ENCODE measurements at regions not wholly inside any gene's neighbourhood (a gene's known extent, or its start where the extent isn't known, plus 50 kb on each side); places are given as distances from the start of the nearest gene placed in this dataset.

DNA sequence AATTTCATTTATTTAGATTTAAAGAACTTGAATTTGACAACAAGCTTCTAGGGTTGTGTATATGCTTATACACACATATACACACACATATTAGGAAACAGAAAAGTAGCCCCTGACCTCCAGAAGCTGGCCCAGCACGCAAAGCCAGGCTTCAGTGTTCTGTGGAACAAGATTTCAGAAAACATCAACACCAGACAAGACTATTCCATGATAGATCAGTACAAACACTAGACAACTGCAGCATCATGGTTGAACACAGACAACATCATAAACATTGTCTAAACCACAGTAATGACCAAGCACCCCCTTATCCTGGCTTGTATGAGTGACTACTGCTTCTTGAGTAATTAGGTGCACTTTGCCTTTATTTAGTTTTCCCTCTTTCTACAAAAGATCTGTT lies 457.6 kb downstream of the TMEM182 start:
- Mint-ChIP-seq H3K36me3 (no peaks in the 10 kb centered on the region), H3K4me1 (ENCODE audit: unreplicated experiment) (no peaks in the 10 kb centered on the region), H3K27ac (no peak overlapping the region), H3K9me3 (no peaks in the 10 kb centered on the region), H3K27me3 (peaks cover 3% of the 10 kb centered on the region), H3K4me3 (no peak overlapping the region)
- TF ChIP-seq, protein P1, sequence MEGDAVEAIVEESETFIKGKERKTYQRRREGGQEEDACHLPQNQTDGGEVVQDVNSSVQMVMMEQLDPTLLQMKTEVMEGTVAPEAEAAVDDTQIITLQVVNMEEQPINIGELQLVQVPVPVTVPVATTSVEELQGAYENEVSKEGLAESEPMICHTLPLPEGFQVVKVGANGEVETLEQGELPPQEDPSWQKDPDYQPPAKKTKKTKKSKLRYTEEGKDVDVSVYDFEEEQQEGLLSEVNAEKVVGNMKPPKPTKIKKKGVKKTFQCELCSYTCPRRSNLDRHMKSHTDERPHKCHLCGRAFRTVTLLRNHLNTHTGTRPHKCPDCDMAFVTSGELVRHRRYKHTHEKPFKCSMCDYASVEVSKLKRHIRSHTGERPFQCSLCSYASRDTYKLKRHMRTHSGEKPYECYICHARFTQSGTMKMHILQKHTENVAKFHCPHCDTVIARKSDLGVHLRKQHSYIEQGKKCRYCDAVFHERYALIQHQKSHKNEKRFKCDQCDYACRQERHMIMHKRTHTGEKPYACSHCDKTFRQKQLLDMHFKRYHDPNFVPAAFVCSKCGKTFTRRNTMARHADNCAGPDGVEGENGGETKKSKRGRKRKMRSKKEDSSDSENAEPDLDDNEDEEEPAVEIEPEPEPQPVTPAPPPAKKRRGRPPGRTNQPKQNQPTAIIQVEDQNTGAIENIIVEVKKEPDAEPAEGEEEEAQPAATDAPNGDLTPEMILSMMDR (conservative IDR thresholded peaks at IDR 0.05) = no peak
- no peak for DNase-seq (ENCODE audit: extremely low spot score, unreplicated experiment)

DNA sequence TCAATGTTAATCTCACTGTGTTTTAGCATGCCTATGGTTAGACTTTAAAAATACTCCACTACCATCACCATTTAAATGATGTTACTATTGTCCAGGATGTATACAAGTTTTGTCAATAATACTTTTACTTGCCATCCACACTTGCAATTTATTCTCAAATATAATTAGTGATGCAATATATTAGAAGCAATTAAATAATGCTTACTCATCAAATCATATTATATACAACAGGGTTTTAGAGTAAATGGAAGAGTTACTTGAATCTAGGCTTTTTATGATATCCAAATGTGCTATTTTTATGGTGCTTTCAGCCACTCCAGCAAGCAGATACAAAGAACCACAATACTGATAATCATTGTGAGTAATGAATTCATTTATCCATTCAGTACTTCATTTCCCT lies 461.1 kb downstream of the TMEM182 start:
- Mint-ChIP-seq H3K27ac (no peak overlapping the region), H3K27me3 (peaks cover 3% of the 10 kb centered on the region), H3K4me1 (ENCODE audit: unreplicated experiment) (no peaks in the 10 kb centered on the region), H3K9me3 (no peaks in the 10 kb centered on the region), H3K36me3 (no peaks in the 10 kb centered on the region), H3K4me3 (no peak overlapping the region)
- DNase-seq (ENCODE audit: extremely low spot score, unreplicated experiment) = no peak
- TF ChIP-seq, protein P1 (conservative IDR thresholded peaks at IDR 0.05) = no peak

DNA sequence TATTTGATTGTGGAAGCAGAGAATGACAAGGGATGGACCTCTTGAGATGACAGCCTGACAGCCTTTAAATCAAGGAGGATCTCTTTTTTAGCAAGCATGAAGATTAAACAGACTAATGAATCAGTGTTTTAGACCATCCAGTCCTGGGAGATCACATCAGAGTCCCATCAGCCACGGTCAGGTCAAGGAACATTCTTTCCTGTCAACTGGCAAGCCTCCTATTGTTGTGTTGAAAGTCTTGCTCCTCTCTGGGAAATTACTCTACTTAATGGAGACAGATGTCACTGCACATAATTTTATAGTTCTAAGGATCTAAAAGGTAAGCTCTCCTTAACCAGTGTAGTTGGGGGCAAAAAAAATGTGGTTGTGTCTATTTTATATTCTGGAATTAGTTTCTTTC lies 469.0 kb downstream of the TMEM182 start:
- H3K4me3 Mint-ChIP-seq = no peak overlapping the region
- no peaks in the 10 kb centered on the region for H3K36me3 Mint-ChIP-seq
- TF ChIP-seq, protein P1 (conservative IDR thresholded peaks at IDR 0.05) = no peak
- no peaks in the 10 kb centered on the region for H3K4me1 Mint-ChIP-seq (ENCODE audit: unreplicated experiment)
- no peak for DNase-seq (ENCODE audit: extremely low spot score, unreplicated experiment)
- no peaks in the 10 kb centered on the region for H3K9me3 Mint-ChIP-seq
- no peaks in the 10 kb centered on the region for H3K27me3 Mint-ChIP-seq
- no peak overlapping the region for H3K27ac Mint-ChIP-seq

DNA sequence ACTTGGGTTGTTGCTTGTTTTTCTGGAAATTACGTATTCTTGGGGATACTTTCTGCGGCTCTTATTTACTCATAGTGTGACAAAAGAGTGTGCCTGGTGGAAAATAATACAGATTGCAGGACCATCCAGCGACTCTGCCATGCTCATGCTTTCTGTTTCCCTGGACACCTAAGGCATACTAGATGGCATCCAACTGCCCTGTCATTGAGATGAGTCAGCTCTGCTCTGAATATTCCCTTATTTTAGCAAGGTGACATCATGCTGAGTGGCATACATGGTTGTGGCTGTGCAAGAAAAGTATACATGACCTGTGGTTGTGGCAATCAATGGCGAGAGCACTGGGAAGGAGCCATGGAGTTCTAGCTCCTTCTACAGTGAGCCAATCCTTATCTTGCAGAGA lies 471.0 kb downstream of the TMEM182 start:
- Mint-ChIP-seq H3K9me3 (no peaks in the 10 kb centered on the region), H3K36me3 (no peaks in the 10 kb centered on the region), H3K27me3 (no peaks in the 10 kb centered on the region), H3K4me1 (ENCODE audit: unreplicated experiment) (no peaks in the 10 kb centered on the region), H3K27ac (no peak overlapping the region), H3K4me3 (no peak overlapping the region)
- TF ChIP-seq, protein P1 (conservative IDR thresholded peaks at IDR 0.05) = no peak
- DNase-seq (ENCODE audit: extremely low spot score, unreplicated experiment) = no peak

DNA sequence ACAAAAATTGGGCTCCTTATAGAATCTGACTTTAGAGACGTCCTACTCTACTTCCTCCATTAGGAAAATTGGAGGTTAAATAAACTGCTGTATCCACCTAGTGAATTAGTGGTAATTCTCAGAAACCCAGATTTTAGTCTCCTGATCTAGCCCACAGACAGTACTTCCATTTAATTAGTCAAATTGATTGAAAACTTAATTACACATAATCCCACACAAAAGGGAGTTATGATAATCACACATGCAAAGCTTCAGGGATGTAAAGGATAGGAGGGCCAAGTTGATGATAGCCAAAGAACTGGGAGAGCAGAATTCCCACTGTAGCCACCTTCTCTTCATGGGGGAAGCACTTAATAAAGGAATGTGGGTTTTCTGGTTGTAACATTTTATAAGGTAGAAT lies 471.9 kb downstream of the TMEM182 start:
- Mint-ChIP-seq H3K27me3 (no peaks in the 10 kb centered on the region), H3K36me3 (no peaks in the 10 kb centered on the region), H3K27ac (no peak overlapping the region), H3K4me3 (no peak overlapping the region), H3K4me1 (ENCODE audit: unreplicated experiment) (no peaks in the 10 kb centered on the region), H3K9me3 (no peaks in the 10 kb centered on the region)
- no peak for DNase-seq (ENCODE audit: extremely low spot score, unreplicated experiment)
- TF ChIP-seq, protein P1 (conservative IDR thresholded peaks at IDR 0.05) = no peak

DNA sequence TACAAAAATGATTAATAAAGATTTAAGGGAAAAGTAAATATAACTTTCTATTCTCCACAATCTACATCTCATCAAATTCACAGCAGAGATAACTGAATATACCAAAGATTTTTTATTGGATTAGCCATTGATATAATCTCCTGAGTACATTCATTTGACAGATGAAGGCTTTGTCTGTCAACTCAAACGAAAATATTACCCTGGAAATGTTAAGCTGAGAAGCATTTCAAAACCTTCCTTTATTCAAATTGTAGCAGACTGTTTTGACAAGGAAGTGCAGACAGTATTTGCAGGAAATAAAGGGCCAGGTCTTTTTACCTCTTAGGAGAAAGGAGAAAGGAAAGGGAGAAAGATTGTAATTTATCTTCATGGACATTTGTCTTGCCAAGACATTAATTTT lies 473.5 kb downstream of the TMEM182 start:
- TF ChIP-seq, protein P1 (conservative IDR thresholded peaks at IDR 0.05) = no peak
- H3K4me3 Mint-ChIP-seq = no peak overlapping the region
- H3K27ac Mint-ChIP-seq = no peak overlapping the region
- no peaks in the 10 kb centered on the region for H3K4me1 Mint-ChIP-seq (ENCODE audit: unreplicated experiment)
- H3K27me3 Mint-ChIP-seq = no peaks in the 10 kb centered on the region
- H3K9me3 Mint-ChIP-seq = no peaks in the 10 kb centered on the region
- H3K36me3 Mint-ChIP-seq = no peaks in the 10 kb centered on the region
- no peak for DNase-seq (ENCODE audit: extremely low spot score, unreplicated experiment)

Measured in type B pancreatic cell (in vitro differentiated cells).